ENCODE measurements at regions not wholly inside any gene's neighbourhood (a gene's known extent, or its start where the extent isn't known, plus 50 kb on each side); places are given as distances from the start of the nearest gene placed in this dataset.

DNA sequence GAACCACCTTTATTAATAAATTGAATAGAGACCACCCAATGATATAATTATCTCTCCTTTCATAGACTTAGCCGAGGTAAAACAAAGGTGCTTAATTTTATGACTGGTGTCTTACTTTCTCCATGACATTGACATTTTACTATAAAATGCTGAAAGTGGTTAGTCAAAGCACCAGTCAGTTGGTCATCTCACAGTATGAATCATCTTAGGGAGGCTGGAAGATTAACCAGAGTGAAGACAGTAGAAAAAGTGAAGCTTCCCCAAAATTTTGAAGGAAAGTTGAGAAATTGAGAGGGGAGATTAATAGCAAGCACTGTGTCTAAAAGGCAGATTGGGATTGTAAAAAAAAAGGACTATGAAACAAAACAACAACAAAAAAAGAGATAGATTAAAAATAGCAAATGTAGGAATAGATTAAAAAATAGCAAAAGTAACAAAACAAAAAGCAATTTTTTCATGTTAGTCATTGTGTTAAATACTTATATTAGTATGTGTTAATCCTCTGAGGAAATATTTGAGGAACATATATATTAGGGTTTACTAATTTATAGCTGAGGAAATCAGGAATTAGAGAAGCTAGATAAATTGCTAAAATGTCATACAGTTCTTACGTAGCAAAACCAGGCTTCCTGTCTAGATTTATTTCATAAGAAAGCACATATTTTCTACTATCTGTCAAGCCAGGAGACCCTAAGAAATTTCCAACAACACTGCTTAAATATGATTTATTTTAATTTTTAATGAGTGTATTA is 557.3 kb upstream of the ANO5 start:
- H4K20me1 ChIP-seq (ENCODE audit: control insufficient read depth, insufficient read depth, low read depth, low read length) = no peaks in the 10 kb centered on the region
- no peaks in the 10 kb centered on the region for H3F3A ChIP-seq (ENCODE audit: control insufficient read depth, insufficient read depth)
- no peaks in the 10 kb centered on the region for H3K79me2 ChIP-seq (ENCODE audit: control insufficient read depth, low read length)
- no peak overlapping the region for H3K27ac ChIP-seq (ENCODE audit: low read depth, low read length)
- no peaks in the 10 kb centered on the region for H3K36me3 ChIP-seq (ENCODE audit: control insufficient read depth, low read length)
- TF ChIP-seq, protein P1, sequence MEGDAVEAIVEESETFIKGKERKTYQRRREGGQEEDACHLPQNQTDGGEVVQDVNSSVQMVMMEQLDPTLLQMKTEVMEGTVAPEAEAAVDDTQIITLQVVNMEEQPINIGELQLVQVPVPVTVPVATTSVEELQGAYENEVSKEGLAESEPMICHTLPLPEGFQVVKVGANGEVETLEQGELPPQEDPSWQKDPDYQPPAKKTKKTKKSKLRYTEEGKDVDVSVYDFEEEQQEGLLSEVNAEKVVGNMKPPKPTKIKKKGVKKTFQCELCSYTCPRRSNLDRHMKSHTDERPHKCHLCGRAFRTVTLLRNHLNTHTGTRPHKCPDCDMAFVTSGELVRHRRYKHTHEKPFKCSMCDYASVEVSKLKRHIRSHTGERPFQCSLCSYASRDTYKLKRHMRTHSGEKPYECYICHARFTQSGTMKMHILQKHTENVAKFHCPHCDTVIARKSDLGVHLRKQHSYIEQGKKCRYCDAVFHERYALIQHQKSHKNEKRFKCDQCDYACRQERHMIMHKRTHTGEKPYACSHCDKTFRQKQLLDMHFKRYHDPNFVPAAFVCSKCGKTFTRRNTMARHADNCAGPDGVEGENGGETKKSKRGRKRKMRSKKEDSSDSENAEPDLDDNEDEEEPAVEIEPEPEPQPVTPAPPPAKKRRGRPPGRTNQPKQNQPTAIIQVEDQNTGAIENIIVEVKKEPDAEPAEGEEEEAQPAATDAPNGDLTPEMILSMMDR (IDR thresholded peaks at IDR 0.05; ENCODE audit: low read depth, low read length, poor library complexity, severe bottlenecking) = no peak
- no peak for TF ChIP-seq EZH2phosphoT487 (IDR thresholded peaks at IDR 0.05; ENCODE audit: borderline replicate concordance, low read length)
- no peak overlapping the region for H3K4me3 ChIP-seq (ENCODE audit: low read length)
- no peaks in the 10 kb centered on the region for H3K9me3 ChIP-seq (ENCODE audit: control insufficient read depth, insufficient read depth, low read length)
- H3K27me3 ChIP-seq (ENCODE audit: control insufficient read depth, low read length) = no peaks in the 10 kb centered on the region
- no peaks in the 10 kb centered on the region for H3K4me1 ChIP-seq (ENCODE audit: control insufficient read depth, low read length)
- no peak overlapping the region for H3K4me2 ChIP-seq (ENCODE audit: low read length)
- no peaks in the 10 kb centered on the region for H3K9me2 ChIP-seq (replicated peaks; ENCODE audit: control insufficient read depth, low read length)

DNA sequence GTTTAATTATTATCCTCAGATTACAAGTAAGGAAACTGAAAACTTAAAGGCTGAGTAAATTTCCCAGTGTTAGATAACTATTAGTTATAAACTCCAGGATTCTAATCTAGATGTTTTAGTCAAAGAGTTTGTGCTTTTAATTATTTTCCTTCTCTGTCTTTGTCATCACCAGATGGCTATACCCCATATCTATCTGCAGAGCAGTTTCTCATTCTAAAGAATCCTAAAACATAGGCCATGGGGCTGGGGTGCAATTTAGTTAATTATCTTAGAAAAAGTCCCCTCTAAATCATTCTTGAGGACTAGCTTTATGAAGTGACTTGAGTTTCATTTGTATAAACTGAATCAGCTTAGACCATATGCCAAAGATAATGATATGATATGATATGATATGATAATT is 556.3 kb upstream of the ANO5 start:
- no peak overlapping the region for H3K4me2 ChIP-seq (ENCODE audit: low read length)
- H3K4me1 ChIP-seq (ENCODE audit: control insufficient read depth, low read length) = no peaks in the 10 kb centered on the region
- no peaks in the 10 kb centered on the region for H3K27me3 ChIP-seq (ENCODE audit: control insufficient read depth, low read length)
- no peaks in the 10 kb centered on the region for H3K36me3 ChIP-seq (ENCODE audit: control insufficient read depth, low read length)
- H4K20me1 ChIP-seq (ENCODE audit: control insufficient read depth, insufficient read depth, low read depth, low read length) = no peaks in the 10 kb centered on the region
- H3K9me3 ChIP-seq (ENCODE audit: control insufficient read depth, insufficient read depth, low read length) = no peaks in the 10 kb centered on the region
- no peaks in the 10 kb centered on the region for H3K9me2 ChIP-seq (replicated peaks; ENCODE audit: control insufficient read depth, low read length)
- no peaks in the 10 kb centered on the region for H3K79me2 ChIP-seq (ENCODE audit: control insufficient read depth, low read length)
- H3F3A ChIP-seq (ENCODE audit: control insufficient read depth, insufficient read depth) = no peaks in the 10 kb centered on the region
- no peak overlapping the region for H3K4me3 ChIP-seq (ENCODE audit: low read length)
- no peak for TF ChIP-seq EZH2phosphoT487 (IDR thresholded peaks at IDR 0.05; ENCODE audit: borderline replicate concordance, low read length)
- TF ChIP-seq, protein P1 (IDR thresholded peaks at IDR 0.05; ENCODE audit: low read depth, low read length, poor library complexity, severe bottlenecking) = no peak
- no peak overlapping the region for H3K27ac ChIP-seq (ENCODE audit: low read depth, low read length)

DNA sequence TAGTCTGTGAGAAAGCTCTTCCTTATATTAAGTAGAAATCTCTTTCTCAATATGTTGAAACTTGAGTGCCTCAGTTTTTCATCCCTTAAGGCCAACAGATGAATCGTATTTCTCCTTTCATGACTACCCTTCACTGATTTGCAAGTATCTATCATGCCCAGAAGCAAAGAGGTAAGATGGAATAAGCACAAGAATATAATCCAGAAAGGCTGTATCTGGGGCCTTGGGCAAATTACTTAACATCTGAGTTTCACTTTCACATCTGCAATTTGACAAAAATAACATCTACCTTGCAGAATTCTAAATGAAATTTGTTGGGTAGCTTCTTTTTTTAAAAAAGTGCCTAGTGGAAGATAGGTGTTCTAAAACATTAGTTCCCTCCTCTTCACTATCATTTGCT is 552.4 kb upstream of the ANO5 start:
- Histone ChIP-seq H3K4me1 (ENCODE audit: control insufficient read depth, low read length) (no peaks in the 10 kb centered on the region), H3K4me3 (ENCODE audit: low read length) (no peak overlapping the region)
- TF ChIP-seq, protein P1 (IDR thresholded peaks at IDR 0.05; ENCODE audit: low read depth, low read length, poor library complexity, severe bottlenecking) = no peak
- TF ChIP-seq EZH2phosphoT487 (IDR thresholded peaks at IDR 0.05; ENCODE audit: borderline replicate concordance, low read length) = no peak

More for the DNA sequence above, 552.4 kb upstream of the ANO5 start:
- no peak overlapping the region for H3K27ac ChIP-seq (ENCODE audit: low read depth, low read length)
- no peak overlapping the region for H3K4me2 ChIP-seq (ENCODE audit: low read length)
- no peaks in the 10 kb centered on the region for H3K36me3 ChIP-seq (ENCODE audit: control insufficient read depth, low read length)
- no peaks in the 10 kb centered on the region for H3F3A ChIP-seq (ENCODE audit: control insufficient read depth, insufficient read depth)
- H3K79me2 ChIP-seq (ENCODE audit: control insufficient read depth, low read length) = no peaks in the 10 kb centered on the region
- H4K20me1 ChIP-seq (ENCODE audit: control insufficient read depth, insufficient read depth, low read depth, low read length) = no peaks in the 10 kb centered on the region
- no peaks in the 10 kb centered on the region for H3K27me3 ChIP-seq (ENCODE audit: control insufficient read depth, low read length)
- H3K9me2 ChIP-seq (replicated peaks; ENCODE audit: control insufficient read depth, low read length) = no peaks in the 10 kb centered on the region
- no peaks in the 10 kb centered on the region for H3K9me3 ChIP-seq (ENCODE audit: control insufficient read depth, insufficient read depth, low read length)
